ENCODE measurements at regions not wholly inside any gene's neighbourhood (a gene's known extent, or its start where the extent isn't known, plus 50 kb on each side); places are given as distances from the start of the nearest gene placed in this dataset.

- no peaks in the 10 kb centered on the region for H3K36me3 ChIP-seq (ENCODE audit: insufficient read depth in 1 of 2, low read depth in 1 of 2)
- H3K27me3 ChIP-seq (ENCODE audit: insufficient read depth in 3 of 3, low read length in 2 of 3): no peaks in the 10 kb centered on the region
- ATAC-seq: no peak
- no peak for DNase-seq
- no peaks in the 10 kb centered on the region for H3K9me3 ChIP-seq
- no peaks in the 10 kb centered on the region for H3K4me1 ChIP-seq
- TF ChIP-seq CTCF (IDR thresholded peaks at IDR 0.05): no peak
- H3K4me3 ChIP-seq: no peak overlapping the region
- no peak overlapping the region for H3K27ac ChIP-seq
- intact Hi-C loops (cut with DNase I): no loop called here
These were observed 400.4 kb upstream of the THBS1 start for GRCh38 chr15:39180483-39180933.

- Histone ChIP-seq H3K27ac (no peak overlapping the region), H3K4me1 (no peaks in the 10 kb centered on the region), H3K36me3 (ENCODE audit: insufficient read depth in 1 of 2, low read depth in 1 of 2) (no peaks in the 10 kb centered on the region), H3K27me3 (ENCODE audit: insufficient read depth in 3 of 3, low read length in 2 of 3) (no peaks in the 10 kb centered on the region), H3K9me3 (no peaks in the 10 kb centered on the region), H3K4me3 (no peak overlapping the region)
- 31 to 45% (median 38%) methylated on average over 1 of the region's 1 CpG for WGBS, 3 donors
- ATAC-seq: no peak
- DNase-seq: no peak
- intact Hi-C loops (cut with DNase I): no loop called here
- TF ChIP-seq CTCF (IDR thresholded peaks at IDR 0.05): no peak
These were observed 399.7 kb upstream of the THBS1 start for GRCh38 chr15:39181056-39181747.

GRCh38 chr15:39181940-39182339 lies 398.9 kb upstream of the THBS1 start:
- no peaks in the 10 kb centered on the region for H3K27me3 ChIP-seq (ENCODE audit: insufficient read depth in 3 of 3, low read length in 2 of 3)
- TF ChIP-seq CTCF (IDR thresholded peaks at IDR 0.05): no peak
- intact Hi-C loops (cut with DNase I): no loop called here
- no peak for DNase-seq
- WGBS, 3 donors: 31 to 53% (median 38%) methylated on average over 2 of the region's 2 CpGs
- H3K4me1 ChIP-seq: no peaks in the 10 kb centered on the region
- H3K27ac ChIP-seq: no peak overlapping the region
- no peak overlapping the region for H3K4me3 ChIP-seq
- no peaks in the 10 kb centered on the region for H3K36me3 ChIP-seq (ENCODE audit: insufficient read depth in 1 of 2, low read depth in 1 of 2)
- ATAC-seq: no peak
- H3K9me3 ChIP-seq: no peaks in the 10 kb centered on the region

GRCh38 chr15:39183164-39183881 lies 397.6 kb upstream of the THBS1 start:
- TF ChIP-seq CTCF (IDR thresholded peaks at IDR 0.05): no peak

More at GRCh38 chr15:39183164-39183881, 397.6 kb upstream of the THBS1 start:
- Histone ChIP-seq H3K36me3 (ENCODE audit: insufficient read depth in 1 of 2, low read depth in 1 of 2) (no peaks in the 10 kb centered on the region), H3K27me3 (ENCODE audit: insufficient read depth in 3 of 3, low read length in 2 of 3) (no peaks in the 10 kb centered on the region), H3K27ac (no peak overlapping the region), H3K4me3 (no peak overlapping the region), H3K4me1 (no peaks in the 10 kb centered on the region), H3K9me3 (no peaks in the 10 kb centered on the region)
- WGBS, 3 donors: 85 to 90% (median 86%) methylated on average over 1 of the region's 1 CpG
- intact Hi-C loops (cut with DNase I): no loop called here
- ATAC-seq: no peak
- DNase-seq: no peak
